GM12878 (cell line): ENCODE measurements at regions not wholly inside any gene's neighbourhood (a gene's known extent, or its start where the extent isn't known, plus 50 kb on each side); places are given as distances from the start of the nearest gene placed in this dataset.
A peak's percentile ranks its signal among the peaks of the same experiment; 100 is the strongest.

Experiments
- EED ChIP-seq: sonication (generic); IDR thresholded peaks from 2 replicates; pipeline ENCODE4 v1.6.1; 2016; ENCODE audit warnings: antibody characterized with exemption, low read depth
- EP300 ChIP-seq, 2 experiments: fragments of 150-350 bp in 1 of 2; IDR thresholded peaks; 2 replicates each; pipeline ENCODE4 v1.6.1; 2011 to 2012; ENCODE audit warnings: low read depth in 2 of 2, low read length in 2 of 2, borderline replicate concordance in 1 of 2, improper control_type of control experiment in 1 of 2, inconsistent platforms in 1 of 2; ENCODE audit not compliant: control insufficient read depth in 1 of 2
- GABPA ChIP-seq: IDR thresholded peaks from 2 replicates; pipeline ENCODE4 v1.6.1; 2014; ENCODE audit warnings: antibody characterized with exemption, low read depth, mild to moderate bottlenecking, inconsistent platforms
- IRF5 ChIP-seq: fragments of 450-650 bp; IDR thresholded peaks from 2 replicates; pipeline ENCODE4 v1.6.1; 2017; ENCODE audit warnings: borderline replicate concordance
- KAT2A ChIP-seq: conservative IDR thresholded peaks from 2 replicates; pipeline ENCODE4 v1.6.1; 2011; ENCODE audit warnings: low read depth, low read length; ENCODE audit not compliant: control insufficient read depth
- KDM1A ChIP-seq: fragments of 200-600 bp; sonication (generic); IDR thresholded peaks from 2 replicates; pipeline ENCODE4 v1.6.1; 2016; ENCODE audit warnings: borderline replicate concordance
- MXI1 ChIP-seq: fragments of 150-350 bp; IDR thresholded peaks from 2 replicates; pipeline ENCODE4 v1.6.1; 2011; ENCODE audit warnings: low read depth, mild to moderate bottlenecking, inconsistent platforms, low read length, improper control_type of control experiment
- NKRF ChIP-seq: fragments of 450-650 bp; conservative IDR thresholded peaks from 2 replicates; pipeline ENCODE4 v1.6.1; 2017; ENCODE audit warnings: mild to moderate bottlenecking, moderate library complexity
- PAX8 ChIP-seq: fragments of 450-650 bp; IDR thresholded peaks from 2 replicates; pipeline ENCODE4 v1.6.1; 2017; ENCODE audit warnings: mild to moderate bottlenecking, moderate library complexity
- POU2F2 ChIP-seq: IDR thresholded peaks from 3 replicates; pipeline ENCODE4 v1.6.1; 2011; ENCODE audit warnings: low read depth, mild to moderate bottlenecking, low read length, borderline replicate concordance
- SIN3A ChIP-seq: IDR thresholded peaks from 2 replicates; pipeline ENCODE4 v1.6.1; 2012; ENCODE audit warnings: low read depth, low read length, improper control_type of control experiment
- TARDBP ChIP-seq: IDR thresholded peaks from 2 replicates; pipeline ENCODE4 v1.6.1; 2016; ENCODE audit warnings: borderline replicate concordance
- YY1 ChIP-seq: IDR thresholded peaks from 2 replicates; pipeline ENCODE4 v1.6.1; 2011; ENCODE audit warnings: low read depth, mild to moderate bottlenecking, low read length
- ZNF24 ChIP-seq: fragments of 450-650 bp; IDR thresholded peaks from 2 replicates; pipeline ENCODE4 v1.6.1; 2017; ENCODE audit warnings: antibody characterized with exemption, mild to moderate bottlenecking
- ZNF274 ChIP-seq: IDR thresholded peaks from one replicate; pipeline ENCODE4 v1.8.0; 2011; ENCODE audit not compliant: insufficient read length, insufficient read depth
- ZSCAN29 ChIP-seq: fragments of 450-650 bp; IDR thresholded peaks from 2 replicates; pipeline ENCODE4 v1.6.1; 2017; ENCODE audit warnings: mild to moderate bottlenecking, moderate library complexity
- TF ChIP-seq, protein P1 (sequence below): IDR thresholded peaks from 2 replicates; pipeline ENCODE4 v1.6.1; 2011; ENCODE audit warnings: low read depth, low read length, improper control_type of control experiment, borderline replicate concordance
- TF ChIP-seq, protein P2 (sequence below): fragments of 450-650 bp; IDR thresholded peaks from 2 replicates; pipeline ENCODE4 v1.6.1; 2017; ENCODE audit warnings: mild to moderate bottlenecking, moderate library complexity
- TF ChIP-seq, protein P3 (sequence below): IDR thresholded peaks from 2 replicates; pipeline ENCODE4 v1.6.1; 2011; ENCODE audit warnings: borderline replicate concordance, low read depth, mild to moderate bottlenecking, moderate library complexity, low read length; ENCODE audit not compliant: insufficient read depth, poor library complexity, severe bottlenecking

DNA sequence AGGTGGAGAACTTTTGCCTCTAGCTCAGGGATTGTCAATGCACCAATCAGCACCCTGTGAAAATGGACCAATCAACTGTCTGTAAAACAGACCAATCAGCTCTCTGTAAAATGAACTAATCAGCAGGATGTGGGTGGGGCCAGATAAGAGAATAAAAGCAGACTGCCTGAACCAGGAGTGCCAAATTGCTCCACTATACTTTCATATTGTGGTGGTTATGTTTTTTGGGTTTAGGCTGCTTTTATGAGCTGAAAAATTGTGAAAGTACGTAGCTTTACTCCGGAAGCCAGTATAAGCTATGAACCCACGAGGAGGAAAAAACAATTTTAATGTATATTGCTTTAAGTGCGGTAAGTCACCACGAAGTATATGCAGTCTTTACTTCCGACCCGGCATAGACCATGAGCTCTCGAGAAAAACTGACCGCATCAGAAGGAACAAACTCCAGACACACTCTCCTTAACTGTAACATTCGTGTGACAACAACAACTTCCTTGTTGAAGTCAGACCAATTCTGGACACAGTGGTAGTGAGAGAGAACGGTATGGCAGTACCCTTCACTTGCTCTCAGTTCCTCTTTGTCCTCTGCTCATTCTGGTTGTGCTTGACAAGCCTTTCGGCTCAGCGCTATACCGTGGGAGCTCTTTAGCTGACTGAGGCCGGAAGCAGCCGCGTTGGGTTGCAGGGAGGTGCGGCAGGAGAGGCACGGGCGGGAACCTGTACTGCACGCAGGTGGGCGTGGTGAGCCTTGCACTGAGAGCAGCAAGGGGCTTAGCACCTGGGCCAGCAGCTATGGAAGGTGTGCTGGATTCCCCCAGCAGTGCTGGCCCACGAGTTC, 81.9 kb upstream of the E2F3 start (continued):
- TF ChIP-seq MXI1 = no peak; the same call in 1 of the 2 replicates
- peak; percentile 32; the same call in 1 of the 2 replicates for TF ChIP-seq YY1
- TF ChIP-seq ZNF24 = peak; percentile 75; the same call in 1 of the 2 replicates
- TF ChIP-seq POU2F2 = peak; percentile 72; the same call in 2 of the 3 replicates
- TF ChIP-seq, protein P1, sequence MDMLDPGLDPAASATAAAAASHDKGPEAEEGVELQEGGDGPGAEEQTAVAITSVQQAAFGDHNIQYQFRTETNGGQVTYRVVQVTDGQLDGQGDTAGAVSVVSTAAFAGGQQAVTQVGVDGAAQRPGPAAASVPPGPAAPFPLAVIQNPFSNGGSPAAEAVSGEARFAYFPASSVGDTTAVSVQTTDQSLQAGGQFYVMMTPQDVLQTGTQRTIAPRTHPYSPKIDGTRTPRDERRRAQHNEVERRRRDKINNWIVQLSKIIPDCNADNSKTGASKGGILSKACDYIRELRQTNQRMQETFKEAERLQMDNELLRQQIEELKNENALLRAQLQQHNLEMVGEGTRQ = peak; percentile 57
- peak; percentile 34; the same call in 1 of the 2 replicates for TF ChIP-seq TARDBP
- no peak for TF ChIP-seq IRF5
- TF ChIP-seq KDM1A = no peak
- TF ChIP-seq, protein P2, sequence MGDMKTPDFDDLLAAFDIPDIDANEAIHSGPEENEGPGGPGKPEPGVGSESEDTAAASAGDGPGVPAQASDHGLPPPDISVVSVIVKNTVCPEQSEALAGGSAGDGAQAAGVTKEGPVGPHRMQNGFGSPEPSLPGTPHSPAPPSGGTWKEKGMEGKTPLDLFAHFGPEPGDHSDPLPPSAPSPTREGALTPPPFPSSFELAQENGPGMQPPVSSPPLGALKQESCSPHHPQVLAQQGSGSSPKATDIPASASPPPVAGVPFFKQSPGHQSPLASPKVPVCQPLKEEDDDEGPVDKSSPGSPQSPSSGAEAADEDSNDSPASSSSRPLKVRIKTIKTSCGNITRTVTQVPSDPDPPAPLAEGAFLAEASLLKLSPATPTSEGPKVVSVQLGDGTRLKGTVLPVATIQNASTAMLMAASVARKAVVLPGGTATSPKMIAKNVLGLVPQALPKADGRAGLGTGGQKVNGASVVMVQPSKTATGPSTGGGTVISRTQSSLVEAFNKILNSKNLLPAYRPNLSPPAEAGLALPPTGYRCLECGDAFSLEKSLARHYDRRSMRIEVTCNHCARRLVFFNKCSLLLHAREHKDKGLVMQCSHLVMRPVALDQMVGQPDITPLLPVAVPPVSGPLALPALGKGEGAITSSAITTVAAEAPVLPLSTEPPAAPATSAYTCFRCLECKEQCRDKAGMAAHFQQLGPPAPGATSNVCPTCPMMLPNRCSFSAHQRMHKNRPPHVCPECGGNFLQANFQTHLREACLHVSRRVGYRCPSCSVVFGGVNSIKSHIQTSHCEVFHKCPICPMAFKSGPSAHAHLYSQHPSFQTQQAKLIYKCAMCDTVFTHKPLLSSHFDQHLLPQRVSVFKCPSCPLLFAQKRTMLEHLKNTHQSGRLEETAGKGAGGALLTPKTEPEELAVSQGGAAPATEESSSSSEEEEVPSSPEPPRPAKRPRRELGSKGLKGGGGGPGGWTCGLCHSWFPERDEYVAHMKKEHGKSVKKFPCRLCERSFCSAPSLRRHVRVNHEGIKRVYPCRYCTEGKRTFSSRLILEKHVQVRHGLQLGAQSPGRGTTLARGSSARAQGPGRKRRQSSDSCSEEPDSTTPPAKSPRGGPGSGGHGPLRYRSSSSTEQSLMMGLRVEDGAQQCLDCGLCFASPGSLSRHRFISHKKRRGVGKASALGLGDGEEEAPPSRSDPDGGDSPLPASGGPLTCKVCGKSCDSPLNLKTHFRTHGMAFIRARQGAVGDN = peak; percentile 86; the same call in 1 of the 2 replicates
- no peak for TF ChIP-seq ZNF274
- peak; percentile 34; the same call in 1 of the 2 replicates for TF ChIP-seq PAX8
- peak; percentile 94 for TF ChIP-seq ZSCAN29
- peak; percentile 87 for TF ChIP-seq EED
- TF ChIP-seq NKRF = peak; percentile 35
- TF ChIP-seq EP300 (IDR thresholded peaks at IDR 0.05; ENCODE audit: borderline replicate concordance in 1 of 2, control insufficient read depth in 1 of 2, low read depth in 2 of 2, low read length in 2 of 2) = peak; percentile 42 to 95; a peak in 3 of 4 replicates
- TF ChIP-seq, protein P3, sequence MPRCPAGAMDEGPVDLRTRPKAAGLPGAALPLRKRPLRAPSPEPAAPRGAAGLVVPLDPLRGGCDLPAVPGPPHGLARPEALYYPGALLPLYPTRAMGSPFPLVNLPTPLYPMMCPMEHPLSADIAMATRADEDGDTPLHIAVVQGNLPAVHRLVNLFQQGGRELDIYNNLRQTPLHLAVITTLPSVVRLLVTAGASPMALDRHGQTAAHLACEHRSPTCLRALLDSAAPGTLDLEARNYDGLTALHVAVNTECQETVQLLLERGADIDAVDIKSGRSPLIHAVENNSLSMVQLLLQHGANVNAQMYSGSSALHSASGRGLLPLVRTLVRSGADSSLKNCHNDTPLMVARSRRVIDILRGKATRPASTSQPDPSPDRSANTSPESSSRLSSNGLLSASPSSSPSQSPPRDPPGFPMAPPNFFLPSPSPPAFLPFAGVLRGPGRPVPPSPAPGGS = peak; percentile 79
- 0 out of 2 replicates have a peak, but pooled peaks have one; percentile 15 for TF ChIP-seq GABPA
- no peak for TF ChIP-seq KAT2A
- peak; percentile 44; the same call in 1 of the 2 replicates for TF ChIP-seq SIN3A
